Glomerular visceral epithelial cell (primary cell): ENCODE measurements at regions not wholly inside any gene's neighbourhood (a gene's known extent, or its start where the extent isn't known, plus 50 kb on each side); places are given as distances from the start of the nearest gene placed in this dataset.
"Not testable (repeated sequence)": the region's sequence is repeated elsewhere in the genome, so short reads cannot be mapped to it uniquely, and the experiment has no call there.

Source experiments
- DNase-seq: peaks from one replicate; pipeline ENCODE4 v3.0.0-alpha.2; 2016; ENCODE audit errors: extremely low spot score

GRCh38 chr2:117199511-117199910 is 615.0 kb upstream of the DDX18 start:
- DNase-seq, result no peak

- no peak for DNase-seq
These were observed 601.9 kb upstream of the DDX18 start for GRCh38 chr2:117212562-117212961.

DNA sequence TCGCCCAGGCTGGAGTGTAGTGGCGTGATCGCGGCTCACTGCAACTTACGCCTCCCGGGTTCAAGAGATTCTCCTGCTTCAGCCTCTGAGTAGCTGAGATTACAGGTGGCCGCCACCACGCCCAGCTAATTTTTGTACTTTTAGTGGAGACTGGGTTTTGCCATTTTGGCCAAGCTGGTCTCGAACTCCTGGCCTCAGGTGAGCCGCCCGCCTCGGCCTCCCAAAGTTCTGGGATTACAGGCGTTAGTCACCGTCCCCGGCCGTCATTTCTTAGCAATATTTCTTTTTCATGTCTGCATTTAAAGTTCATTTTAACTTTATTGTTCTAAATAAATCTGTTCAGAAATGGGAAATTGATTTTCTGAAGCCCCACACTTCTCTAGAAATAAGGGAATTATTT is 597.3 kb upstream of the DDX18 start:
- DNase-seq, result no peak

GRCh38 chr2:117222809-117223208 is 591.7 kb upstream of the DDX18 start:
- DNase-seq, result no peak

- DNase-seq, result no peak
These were observed 582.2 kb upstream of the DDX18 start for GRCh38 chr2:117232305-117232704.

- no peak for DNase-seq
These were observed 557.1 kb upstream of the DDX18 start for GRCh38 chr2:117257362-117257761.

- DNase-seq, result no peak
These were observed 544.9 kb upstream of the DDX18 start for GRCh38 chr2:117269574-117269973.

DNA sequence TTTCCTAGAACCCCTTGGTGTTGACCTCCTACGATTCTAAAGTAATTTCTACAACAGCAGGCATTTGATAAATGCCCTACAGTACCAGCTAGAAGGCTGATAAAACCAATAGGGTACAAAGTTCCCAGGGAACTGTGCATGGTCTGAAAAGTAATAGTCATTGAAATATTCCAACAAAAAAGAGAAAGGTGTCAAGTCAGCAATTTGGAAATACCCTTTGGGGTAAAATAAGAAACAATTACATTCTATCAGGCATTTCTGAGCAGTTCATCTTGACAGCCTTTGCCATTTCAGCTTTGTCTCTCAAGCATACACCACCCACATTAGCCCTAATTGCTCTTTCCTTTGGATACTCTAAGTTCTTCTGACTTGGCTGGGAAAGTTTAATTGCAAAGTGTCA is 542.9 kb upstream of the DDX18 start:
- no peak for DNase-seq

DNA sequence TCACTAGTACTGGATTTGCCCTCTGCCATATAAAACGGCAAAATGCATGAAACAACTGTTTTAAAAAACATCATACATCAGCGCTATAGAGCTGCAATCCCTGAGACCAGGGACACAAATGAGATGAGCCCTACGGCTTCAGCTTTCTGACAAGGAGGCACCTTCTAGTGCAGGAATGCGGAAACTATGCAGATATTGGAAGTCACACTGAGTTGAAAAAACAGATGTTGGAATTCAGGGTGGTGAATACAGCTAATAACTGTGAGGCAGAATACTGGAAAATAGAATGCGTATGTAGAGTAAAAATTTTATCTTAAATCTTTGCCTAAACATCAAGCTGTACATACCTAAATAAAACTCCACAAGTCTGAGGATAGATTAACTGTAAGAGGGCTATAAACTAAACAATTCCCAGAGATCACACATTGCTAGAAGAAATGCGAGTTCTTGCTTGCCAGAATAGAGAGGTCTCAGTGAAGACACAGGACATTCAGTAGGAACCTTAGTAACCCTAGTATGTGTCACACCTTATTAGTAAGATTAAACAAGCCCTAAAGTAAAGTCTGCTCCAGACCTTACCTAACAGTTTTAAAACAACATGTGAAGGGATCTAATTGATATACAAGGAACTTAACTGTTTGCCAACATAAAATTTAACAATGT is 541.4 kb upstream of the DDX18 start:
- DNase-seq, result no peak

GRCh38 chr2:117293012-117293411 is 521.5 kb upstream of the DDX18 start:
- DNase-seq, result no peak

GRCh38 chr2:117299451-117299850 is 515.0 kb upstream of the DDX18 start:
- DNase-seq, result no peak

DNA sequence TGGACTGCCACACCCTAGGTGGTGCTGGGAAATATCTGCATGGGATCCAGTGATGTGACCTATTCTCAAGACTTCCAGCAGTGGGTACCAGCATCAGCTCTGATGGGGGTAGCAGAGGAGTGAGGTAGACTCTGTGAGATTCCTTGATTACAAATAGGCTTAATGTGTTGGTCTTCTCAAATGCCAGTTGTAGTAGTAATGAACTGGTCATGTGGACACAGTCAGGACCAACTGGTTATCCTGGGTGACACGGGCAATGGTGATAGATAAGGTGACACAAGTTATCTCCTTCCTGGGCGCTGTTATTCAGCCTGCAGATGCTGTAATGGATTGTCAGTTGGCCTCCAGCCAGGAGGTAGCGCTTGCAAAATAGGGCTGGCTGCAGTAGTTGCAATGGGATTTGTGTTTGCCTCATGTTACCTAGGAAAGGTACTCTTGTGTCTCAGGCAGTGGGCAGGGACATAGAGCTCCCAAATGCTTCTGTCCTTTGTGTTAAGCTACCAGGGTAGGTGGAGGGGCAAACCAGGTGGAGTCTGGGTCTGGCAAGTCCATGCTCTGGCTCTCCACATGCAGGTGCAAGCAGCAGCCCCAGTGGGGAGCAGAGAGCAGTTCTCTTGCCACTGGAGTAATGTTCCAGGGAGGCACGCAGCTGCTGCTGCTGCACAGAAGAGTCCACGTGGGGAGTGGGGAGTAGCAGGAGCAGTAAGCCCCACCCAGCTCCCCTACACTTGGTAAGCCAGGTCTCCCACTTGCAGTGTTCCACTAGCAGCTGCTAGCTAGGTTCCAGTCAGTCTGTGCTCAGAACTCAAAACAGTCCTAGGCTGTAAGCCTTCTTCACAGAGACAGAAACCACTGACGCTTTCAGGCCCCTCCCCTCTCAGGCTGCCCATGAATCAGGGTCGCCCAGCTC is 505.4 kb upstream of the DDX18 start:
- DNase-seq, result no peak

DNA sequence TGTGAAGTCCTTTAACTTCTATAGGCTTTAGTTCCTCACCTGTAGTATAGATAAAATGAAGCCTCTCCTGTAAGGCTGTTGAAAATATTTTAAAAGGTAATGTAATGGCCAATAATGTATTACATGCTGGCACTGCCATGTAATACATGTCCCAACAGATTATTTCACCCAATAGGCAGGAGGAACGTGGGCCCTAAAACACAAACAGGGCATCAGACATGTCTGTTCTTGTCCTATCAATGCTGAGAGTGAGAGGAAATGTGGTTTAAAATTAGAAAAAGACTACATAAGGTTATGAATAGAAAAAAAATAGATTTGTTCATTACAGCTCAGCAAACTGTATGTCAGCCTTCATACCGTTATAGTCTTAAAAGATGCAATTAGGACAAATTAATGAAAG is 492.7 kb upstream of the DDX18 start:
- DNase-seq, result no peak

DNA sequence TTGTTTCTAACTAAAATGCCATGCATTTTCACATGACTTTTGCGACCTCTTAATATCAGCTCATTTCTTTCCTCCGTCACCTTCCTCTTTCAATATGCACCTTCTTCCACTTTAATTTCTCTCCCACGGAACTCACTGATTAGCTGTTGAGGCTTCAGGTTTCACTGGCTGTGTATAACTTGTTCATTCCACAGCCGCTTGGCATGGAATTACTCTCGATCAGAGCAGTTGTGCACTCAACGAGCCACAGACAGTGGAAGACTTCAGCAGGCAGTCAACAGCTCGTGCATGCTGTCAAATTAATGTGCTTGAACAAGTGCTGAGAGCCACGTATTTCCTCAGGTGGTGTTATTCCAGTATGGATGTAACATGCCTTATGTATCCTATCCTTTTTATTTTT is 491.2 kb upstream of the DDX18 start:
- DNase-seq, result no peak

GRCh38 chr2:117330641-117331040 is 483.9 kb upstream of the DDX18 start:
- DNase-seq, result no peak

DNA sequence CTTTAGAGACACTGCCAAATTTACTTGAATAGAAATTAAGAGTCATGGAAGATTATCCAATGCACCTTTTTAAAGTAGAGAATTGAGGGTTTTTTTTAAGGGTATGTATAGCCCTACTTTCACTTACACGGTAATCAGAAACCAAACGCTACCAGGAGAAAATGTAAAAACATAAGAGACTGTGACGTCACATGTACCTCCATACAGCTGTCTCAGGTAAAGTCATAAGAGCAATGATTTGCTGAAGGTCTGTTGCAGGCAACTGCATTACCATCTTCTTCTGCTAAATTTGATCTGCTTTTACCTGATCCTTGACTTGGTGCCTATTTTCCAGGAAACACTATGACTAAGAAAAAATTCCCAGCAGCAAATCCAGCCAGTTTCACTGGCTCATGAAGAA is 478.5 kb upstream of the DDX18 start:
- DNase-seq, result no peak

GRCh38 chr2:117336496-117336895 is 478.0 kb upstream of the DDX18 start:
- DNase-seq, result no peak

GRCh38 chr2:117337981-117338380 is 476.5 kb upstream of the DDX18 start:
- not testable (repeated sequence) for DNase-seq

GRCh38 chr2:117339980-117340379 is 474.5 kb upstream of the DDX18 start:
- no peak for DNase-seq

DNA sequence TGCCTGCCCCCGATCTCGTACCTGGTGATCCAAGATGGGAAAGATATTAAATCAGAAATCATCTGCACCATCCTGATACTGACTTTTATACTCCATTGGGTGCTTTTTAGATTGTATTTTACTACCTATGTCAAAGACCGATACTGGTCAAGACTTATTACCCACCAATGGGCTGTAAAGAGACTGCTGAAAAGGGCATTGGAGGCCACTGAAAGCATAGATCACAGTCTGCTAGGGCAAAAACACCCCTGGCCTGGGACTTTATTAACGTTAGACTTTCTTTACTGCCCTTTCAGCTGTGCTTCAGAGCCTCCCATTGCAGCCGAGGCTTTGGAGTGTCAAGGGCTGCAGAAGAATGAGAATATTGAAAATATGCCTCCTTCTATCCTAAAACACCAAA is 472.8 kb upstream of the DDX18 start:
- DNase-seq, result no peak

- no peak for DNase-seq
These were observed 472.1 kb upstream of the DDX18 start for GRCh38 chr2:117342415-117342814.

GRCh38 chr2:117349687-117350086 is 464.8 kb upstream of the DDX18 start:
- no peak for DNase-seq

DNA sequence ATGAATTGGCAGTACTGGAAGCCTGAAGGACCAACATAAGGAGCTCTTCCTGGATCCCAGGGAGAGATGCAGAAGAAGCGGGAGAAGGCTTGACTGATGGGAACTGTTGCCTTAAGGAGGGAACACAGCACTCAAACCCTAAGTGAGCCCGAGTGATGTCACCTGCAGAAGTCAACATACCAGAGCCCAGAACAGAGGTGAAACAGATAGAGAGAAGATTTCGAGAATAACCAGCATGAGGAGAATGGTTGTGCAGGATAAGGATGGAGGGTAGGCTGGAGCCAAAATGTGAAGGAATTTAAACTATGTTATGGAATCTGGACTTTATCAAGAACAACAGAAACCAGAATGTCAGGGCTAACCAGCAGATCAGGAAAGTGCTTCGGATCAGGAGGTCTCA is 463.1 kb upstream of the DDX18 start:
- DNase-seq, result no peak
